SH-SY5Y (cell line): ENCODE measurements at regions not wholly inside any gene's neighbourhood (a gene's known extent, or its start where the extent isn't known, plus 50 kb on each side); places are given as distances from the start of the nearest gene placed in this dataset.

Experiments
- GATA2 ChIP-seq: IDR thresholded peaks from 2 replicates; pipeline ENCODE4 v1.6.1; 2011; ENCODE audit warnings: mild to moderate bottlenecking, low read depth, low read length
- GATA3 ChIP-seq: IDR thresholded peaks from 2 replicates; pipeline ENCODE4 v1.6.1; 2011; ENCODE audit warnings: low read depth, mild to moderate bottlenecking, low read length, moderate library complexity

DNA sequence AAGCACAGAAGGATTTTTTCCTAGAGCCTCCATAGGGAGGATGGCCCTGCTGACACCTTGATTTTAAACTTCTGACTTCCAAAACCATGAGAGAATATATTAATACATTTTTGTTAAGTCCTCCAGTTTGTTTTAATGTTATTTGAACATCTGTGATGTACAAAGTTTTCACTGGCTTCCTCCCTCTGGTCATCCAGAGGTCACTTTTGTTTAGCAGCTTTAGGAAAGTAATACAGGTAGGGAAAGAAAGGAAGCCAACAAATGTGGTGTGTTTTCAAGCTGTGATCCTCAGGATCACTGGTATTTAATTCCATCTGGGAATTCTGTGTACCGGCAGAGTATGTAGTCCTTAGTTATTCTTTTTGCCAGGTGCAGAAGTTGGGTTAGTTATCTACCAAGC is 488.8 kb upstream of the ATXN8OS start:
- TF ChIP-seq GATA2 (no peak), GATA3 (no peak)
